Activated CD4-positive, alpha-beta T cell treated with anti-CD3 and anti-CD28 coated beads, Interleukin-2, amount 50 U/mL, for 48 hours (primary cell): ENCODE measurements at regions not wholly inside any gene's neighbourhood (a gene's known extent, or its start where the extent isn't known, plus 50 kb on each side); places are given as distances from the start of the nearest gene placed in this dataset.
"Not testable (repeated sequence)": the region's sequence is repeated elsewhere in the genome, so short reads cannot be mapped to it uniquely, and the experiment has no call there.

Experiments used
- DNase-seq, 2 experiments: peaks; one replicate each; pipeline ENCODE4 v3.0.0-alpha.2; 2020

DNA sequence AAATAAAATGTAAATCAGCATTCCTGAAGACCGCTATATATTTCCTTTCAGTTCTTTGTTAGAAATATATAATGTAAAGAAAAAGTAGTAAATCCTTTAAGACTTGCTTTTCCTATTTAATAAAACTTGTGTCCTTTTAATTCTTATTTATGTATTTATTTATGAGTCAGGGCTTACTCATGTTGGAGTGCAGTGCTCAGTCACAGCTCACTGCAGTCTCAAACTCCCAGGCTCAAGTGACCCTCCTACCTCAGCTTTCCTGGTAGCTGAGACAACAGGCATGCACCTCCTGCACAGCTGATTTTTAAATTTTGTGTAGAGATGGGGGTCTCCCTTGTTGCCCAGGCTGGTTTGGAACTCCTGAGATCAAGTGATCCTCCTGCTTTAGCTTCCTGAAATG lies 724.5 kb downstream of the ANKRD7 start:
- no peak for DNase-seq

DNA sequence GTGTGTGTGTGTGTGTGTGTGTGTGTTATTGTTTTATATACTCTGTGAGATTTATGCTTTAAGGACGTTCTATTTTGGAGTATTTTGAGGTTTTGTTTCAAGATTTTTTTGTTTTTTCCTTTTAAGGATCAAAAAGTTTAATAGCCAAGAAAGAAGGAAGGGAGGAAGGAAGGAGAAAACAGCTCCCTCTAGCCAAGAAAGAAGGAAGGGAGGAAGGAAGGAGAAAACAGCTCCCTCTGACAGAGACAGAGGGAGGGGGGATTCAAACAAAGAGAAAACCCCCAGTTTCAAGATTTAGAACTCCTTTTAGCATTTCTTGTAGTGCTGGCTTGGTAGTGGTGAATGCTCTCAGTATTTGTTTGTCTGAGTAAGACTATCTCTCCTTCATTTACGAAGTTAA lies 731.8 kb downstream of the ANKRD7 start:
- not testable (repeated sequence) for DNase-seq

DNA sequence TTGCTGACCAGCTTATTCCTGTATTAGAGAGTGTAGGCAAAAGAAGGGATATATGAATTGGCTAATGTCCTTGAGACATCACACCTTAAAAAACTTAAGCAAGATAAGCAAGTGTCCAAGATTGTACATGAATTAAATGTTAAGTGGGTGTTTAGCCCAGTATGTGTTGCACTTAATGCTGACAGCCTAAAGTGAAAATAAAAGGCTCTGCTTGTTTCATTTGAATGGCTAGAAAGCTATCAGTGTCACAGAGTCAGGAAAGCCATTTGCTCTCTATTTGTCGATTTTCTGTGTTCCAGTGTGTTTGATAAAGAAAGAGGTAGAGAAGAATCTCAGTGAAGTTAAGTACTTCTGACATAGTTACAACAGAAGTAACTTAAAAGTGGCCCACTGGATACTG lies 744.9 kb downstream of the ANKRD7 start:
- no peak for DNase-seq

DNA sequence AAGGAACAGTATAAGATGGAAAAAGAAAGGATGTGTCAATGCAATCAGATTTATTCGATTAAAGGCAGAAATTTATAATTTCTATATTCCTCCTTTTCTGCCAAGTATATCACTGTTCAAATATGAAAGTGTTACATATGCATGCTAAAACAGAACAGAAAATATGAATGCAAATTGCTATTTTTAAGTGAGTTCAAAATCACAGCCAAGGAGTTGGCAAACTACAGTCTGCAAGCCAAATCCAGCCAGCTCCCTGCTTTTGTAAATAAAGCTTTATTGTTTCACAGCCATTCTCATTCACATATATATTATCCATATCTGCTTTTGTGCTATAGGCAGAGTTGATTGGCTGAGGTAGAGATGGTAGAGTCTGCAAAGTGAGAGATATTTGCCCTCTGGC lies 747.2 kb downstream of the ANKRD7 start:
- no peak for DNase-seq

DNA sequence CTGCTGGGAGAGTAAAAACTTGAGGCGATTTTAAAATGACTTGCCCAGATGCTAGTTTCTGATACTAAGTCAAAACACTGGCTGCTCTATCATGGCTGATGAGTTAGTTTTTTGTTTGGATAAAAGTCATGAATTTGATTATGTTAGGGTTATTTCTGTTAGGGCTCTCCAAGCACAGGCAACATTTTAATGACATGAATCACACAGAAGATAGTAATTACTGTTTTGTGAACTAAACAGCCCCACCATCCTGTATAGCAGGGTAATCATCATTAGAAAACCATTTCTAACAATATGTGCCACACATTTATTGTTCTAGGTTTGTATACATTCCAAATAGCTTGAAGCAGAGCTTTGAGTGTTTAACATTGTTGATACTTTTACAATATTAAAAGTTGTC lies 750.3 kb downstream of the ANKRD7 start:
- no peak for DNase-seq

DNA sequence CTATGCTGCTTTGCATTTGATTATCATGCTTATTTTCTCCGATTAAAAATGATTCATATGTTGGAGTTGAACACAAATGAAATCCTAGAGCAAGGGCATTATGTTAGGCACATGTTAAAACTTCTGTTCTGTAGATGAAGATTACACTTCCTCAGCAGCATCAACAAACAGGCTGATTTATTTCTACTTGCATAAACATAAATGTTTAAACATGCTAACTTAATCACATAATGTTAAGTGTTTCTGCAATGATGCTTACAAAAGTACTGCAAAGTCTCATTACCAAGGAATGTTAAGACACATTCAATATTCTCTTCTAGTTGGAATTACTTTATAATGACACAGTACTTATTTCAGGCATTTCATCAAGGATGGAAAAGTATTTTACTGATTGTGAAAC lies 770.8 kb downstream of the ANKRD7 start:
- DNase-seq = no peak

DNA sequence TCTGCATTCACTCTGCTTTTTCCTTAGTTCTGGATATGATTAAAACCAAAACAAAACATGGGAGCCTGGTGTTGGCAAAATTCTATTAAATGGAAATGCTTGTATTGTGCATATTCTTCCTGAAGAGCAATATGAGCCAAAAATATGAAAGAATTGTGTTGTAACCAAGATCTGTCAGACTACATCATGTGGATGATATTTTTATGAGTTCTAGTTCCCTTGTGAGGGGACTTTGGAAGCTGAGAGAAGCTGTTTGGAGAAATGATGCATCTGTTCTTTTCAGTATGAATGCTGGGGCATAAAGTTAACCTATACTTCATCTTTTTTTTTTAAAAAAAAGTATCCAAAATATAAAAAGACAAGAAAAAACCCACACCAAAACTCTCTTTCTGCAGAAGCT lies 782.7 kb downstream of the ANKRD7 start:
- no peak for DNase-seq

DNA sequence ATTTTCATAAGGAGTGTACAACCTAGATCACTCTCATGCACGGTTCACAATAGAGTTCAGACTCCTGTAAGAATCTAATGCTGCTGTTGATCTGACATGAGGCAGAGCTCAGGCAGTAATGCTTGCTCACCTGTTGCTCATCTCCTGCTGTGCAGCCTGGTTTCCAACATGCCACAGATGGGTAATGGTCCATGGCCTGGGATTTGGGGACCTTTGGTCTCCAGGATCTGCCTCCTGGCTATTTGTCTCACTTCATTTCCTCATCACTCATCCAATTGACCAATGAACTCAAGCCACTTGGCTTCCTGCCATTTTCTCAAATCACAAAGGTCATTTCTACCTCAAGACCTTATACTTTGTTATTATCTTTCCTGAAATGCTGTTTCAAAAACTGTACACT lies 786.1 kb downstream of the ANKRD7 start:
- DNase-seq = no peak

DNA sequence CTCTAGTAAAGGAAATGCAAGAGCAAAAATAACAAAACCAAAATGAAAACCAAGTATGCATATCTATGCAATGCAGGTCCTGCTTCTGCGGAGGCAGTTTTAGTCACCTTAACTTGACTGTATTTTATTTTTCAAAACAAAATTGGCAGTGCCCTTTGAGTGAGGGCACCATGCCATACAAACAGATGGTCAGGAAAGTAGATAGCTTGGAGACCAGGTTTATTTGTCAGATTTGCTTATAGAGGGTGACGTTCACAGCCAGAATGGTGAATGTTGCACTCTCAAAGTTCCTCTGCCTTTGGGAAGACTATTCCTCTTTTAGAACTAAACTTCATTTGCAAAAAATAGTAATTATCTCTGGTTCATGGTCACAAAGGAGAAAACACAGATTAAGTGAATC lies 801.9 kb downstream of the ANKRD7 start:
- DNase-seq = no peak

DNA sequence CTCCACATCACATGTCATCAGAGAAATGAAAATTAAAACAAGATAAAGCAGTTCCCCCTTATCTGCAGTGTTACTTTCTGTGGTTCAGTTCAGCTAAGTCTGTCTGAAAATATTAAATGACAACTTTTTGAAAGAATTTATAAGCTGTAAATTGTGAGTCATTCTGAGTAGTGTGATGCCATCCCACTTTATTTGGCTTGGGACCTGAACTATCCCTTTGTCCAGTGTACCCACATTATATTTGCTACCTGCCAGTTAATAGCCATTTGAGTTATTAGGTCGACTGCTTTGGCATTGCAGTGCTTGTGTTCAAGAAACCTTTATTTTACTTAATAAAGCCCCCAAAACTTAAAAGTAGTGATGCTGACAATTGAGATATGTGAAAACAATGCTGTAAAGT lies 804.2 kb downstream of the ANKRD7 start:
- no peak for DNase-seq

DNA sequence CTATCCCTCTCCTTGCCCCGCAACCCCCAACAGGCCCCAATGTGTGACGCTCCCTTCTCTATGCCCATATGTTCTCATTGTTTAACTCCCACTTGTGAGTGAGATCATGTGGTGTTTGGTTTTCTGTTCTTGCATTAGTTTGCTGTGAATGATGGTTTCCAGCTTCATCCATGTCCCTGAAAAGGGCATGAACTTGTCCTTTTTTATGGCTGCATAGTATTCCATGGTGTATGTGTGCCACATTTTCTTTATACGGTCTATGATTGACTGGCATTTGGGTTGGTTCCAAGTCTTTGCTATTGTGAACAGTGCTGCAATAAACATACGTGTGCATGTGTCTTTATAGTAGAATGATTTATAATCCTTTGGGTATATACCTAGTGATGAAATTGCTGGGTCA lies 807.6 kb downstream of the ANKRD7 start:
- DNase-seq = not testable (repeated sequence)

DNA sequence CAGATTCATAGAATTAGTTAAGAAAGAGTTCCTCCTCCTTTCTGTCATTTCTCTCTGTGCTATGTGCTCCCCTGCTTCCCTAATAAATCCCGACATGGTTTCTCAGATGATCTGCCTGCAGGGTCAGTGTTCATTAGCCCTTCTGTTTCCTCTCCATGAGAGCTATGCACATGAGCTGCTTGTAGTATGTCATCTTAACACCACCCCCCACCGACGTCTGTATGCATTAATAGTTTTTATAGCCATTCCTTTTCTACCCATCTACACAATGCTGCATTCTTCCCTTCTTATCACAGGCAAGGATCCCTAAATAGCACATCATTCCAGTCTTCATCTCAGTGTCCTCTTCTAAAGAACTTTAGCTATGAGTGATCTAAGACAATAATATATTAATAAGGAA lies 809.1 kb downstream of the ANKRD7 start:
- DNase-seq = no peak

DNA sequence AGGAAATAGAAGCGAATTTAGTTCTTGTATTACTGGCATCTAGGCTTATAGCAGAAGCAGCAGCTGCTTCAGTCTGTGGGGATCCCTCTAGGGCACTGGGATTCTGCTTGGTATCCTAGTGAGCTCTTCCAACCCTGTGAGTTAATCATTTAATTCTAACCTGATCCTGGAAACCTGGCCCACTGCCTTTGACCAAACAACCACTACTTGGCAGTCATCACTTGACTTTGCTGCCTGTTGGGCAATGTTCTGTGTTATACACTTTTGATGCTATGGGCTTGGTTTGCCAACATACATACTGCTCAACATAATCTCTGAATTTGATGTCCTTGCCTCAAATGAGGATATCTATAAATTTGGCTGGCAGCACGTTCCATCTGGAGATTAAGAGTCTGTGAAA lies 813.4 kb downstream of the ANKRD7 start:
- no peak for DNase-seq

DNA sequence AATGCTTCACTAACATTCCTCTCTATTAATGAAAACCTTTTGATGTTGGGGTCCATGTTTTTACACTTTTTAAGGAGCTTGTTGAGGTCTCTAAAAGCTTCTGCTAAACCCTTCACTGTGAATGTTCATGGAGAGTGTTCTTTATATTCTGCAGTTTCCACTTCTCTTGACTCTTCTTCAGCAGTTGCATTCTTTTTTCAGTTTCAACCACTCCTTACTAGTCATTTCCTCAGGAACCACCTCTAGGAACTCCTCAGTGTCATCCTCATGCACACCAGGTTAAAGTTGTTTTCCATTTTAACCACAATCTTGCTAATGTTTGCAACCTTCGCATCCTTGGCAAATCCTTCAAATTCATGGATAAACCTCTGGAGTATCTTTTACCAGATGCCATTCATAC lies 821.6 kb downstream of the ANKRD7 start:
- DNase-seq = no peak

DNA sequence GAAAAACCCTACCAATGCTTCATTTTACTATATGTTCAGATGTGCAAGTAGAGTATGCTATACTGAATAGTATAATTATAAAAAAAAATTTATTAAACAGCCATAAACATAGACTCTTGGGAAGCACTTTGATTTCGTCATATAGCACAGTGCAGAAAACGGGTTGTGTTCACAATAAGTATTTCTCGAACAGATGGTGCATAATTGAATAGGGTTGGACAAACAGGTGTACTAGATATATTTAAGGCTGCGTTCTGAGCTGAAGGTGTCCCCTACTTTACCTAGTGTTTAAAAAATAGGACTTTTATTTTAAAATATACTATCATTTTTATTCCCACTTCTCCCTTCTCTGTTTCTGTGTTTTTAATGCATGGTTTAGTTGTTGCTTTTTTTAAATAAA lies 841.5 kb downstream of the ANKRD7 start:
- no peak for DNase-seq

DNA sequence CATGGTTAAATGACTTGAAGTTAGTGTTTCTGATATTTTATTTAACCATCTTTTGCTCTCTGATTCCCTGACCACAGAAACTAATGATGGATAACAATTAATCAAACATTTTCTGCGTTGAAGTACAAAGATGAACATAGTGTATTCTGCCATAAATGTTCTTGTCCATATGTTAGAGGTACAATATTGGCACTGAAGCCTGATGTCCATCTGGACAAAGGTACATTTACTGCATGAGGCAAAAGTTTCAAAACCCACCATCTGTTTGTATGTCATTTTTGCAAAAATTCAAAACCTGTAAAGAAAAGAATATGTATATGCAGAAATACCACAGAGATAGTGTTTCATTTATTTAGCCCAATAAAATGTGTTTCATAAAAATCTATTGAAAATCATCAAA lies 861.5 kb downstream of the ANKRD7 start:
- no peak for DNase-seq

DNA sequence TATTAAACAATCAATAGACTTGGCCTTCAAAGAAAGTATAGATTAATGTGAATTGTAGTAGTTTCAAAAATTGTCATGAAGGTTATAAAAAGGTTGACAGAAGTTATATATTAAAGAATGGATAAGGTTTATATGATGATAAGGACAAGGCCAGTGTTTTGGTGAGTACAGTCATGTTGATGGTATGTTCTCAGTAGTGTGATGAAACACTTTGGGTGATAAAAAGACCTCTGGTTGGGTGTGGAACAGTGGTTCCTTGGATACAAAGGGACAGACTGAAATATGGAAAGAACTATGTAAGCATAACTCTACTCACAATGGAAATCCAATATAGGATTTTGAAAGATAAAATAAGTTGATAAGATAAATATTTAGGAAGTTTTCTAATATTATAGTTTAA lies 866.3 kb downstream of the ANKRD7 start:
- DNase-seq = no peak

DNA sequence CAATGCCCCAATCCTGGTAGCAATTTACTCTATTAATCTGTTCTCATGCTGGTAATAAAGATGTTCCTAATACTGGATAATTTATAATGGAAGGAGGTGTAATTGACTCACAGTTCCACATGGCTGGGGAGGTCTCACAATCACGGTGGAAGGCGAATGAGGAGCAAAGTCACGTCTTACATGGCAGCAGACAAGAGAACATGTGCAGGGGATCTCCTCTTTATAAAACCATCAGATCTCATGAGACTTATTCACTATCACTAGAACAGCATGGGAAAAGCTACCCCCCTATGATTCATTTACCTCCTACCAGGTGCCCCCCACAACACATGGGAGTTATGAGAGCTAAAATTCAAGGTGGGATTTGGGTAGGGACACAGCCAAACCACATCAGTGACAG lies 872.2 kb downstream of the ANKRD7 start:
- DNase-seq = no peak

DNA sequence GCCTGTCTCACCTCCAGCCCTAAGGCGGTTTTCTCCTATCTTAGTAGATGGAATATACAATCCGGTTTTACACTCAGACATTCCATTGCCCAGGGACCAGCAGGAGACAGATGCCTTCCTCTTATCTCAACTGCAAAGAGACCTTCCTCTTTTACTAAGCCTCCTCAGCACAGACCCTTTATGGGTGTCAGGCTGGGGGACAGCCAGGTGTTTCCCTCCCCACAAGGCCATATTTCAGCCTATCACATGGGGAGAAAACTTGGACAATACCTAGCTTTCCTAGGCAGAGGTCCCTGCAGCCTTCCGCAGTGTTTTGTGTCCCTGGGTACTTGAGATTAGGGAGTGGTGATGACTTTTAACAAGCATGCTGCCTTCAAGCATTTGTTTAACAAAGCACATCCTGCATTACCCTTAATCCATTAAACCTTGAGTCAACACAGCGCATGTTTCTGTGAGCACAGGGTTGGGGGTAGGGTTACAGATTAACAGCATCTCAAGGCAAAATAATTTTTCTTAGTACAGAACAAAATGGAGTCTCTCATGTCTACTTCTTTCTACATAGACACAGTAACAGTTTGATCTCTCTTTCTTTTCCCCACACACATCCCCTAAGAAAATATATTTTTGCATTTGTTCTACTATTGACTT lies 876.2 kb downstream of the ANKRD7 start:
- DNase-seq = not testable (repeated sequence)

DNA sequence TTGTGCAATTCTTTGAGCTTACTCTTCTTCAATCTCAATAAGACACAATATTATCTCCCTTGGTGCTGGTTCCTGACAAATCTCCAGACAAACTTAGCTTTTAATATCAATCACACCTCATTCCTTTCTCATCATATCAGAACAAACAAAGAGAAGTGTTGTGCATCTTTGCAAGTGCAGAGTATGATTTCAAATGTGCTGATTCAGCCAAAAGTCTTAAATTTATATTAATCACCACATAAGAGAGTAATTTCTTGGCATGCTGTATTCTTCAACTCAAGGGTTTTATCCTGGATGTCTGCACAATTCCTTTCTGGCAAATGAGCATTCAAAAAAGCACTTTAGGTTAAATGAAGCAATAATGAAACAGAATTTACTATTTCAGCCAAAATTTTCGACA lies 877.8 kb downstream of the ANKRD7 start:
- no peak for DNase-seq

DNA sequence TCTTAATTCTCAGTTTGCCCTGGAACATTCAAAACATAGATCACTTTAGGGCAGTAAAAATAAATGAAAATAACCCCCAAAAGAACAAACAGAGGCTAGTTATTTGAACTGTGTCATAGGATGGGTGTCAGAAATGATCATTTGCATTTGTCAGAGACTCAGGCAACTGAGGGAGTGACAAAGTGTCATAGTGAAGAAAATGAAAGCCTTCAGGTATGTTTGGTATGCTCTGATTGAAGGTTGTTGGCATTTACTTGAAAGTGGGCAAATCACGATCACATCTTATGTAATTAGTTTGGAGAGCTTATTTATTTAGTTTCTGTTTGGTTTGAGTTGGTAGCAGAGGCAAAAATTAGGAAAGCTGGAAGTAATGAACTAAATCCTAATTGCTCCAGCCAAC lies 880.9 kb downstream of the ANKRD7 start:
- DNase-seq = no peak

DNA sequence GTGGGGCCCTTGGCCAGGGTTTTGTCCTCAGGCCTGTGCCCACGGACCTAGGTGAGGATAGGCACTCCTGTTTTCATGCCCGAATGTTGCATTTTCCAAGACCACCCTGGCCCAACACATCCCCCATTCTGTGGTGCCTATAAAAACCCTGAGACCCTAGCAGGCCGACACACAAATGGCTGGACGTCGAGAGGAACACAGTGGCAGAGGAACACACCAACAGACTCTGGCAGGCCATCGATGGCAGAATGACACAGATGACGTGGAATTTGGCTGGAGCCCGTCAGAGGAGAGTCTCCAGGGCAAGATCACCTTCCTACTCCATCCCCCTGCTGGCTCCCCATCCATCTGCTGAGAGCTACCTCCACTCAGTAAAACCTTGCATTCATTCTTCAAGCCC lies 898.8 kb downstream of the ANKRD7 start:
- no peak for DNase-seq

DNA sequence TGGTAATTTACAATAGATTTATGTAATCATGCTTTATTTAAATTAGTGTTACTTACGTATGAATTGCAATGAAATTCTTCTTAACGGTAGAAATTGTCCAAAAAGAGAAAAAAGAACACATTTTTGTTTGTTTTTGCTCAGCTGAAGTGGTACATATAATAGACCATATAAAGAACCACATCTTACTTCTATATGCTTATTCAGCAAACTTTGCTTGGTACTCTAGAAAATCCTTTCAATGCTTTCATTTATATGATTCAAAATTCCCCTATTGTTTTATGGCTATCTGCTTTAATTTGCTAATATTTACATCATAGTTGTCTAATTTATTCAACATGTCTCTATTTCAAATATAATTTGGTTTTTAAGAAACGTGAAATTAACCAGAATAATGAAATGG lies 903.2 kb downstream of the ANKRD7 start:
- no peak for DNase-seq

DNA sequence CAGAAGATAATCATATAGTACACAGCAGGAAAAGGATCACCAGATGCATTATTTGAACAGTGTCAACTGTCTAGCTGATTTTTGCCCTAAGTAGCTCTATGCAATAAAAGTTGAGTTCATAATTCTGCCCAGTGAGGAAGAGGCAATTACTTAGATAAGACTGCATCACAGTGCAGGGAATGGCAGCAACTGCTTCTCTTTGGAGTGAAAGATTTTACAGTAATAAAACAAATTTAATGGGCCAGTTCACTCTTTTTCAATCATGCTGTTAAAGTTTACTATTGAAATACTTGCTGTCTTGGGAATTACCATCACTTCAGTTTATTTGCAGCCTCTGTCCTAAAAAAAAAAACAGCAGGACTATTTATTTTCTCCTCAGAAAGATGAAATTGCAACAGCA lies 907.9 kb downstream of the ANKRD7 start:
- no peak for DNase-seq

DNA sequence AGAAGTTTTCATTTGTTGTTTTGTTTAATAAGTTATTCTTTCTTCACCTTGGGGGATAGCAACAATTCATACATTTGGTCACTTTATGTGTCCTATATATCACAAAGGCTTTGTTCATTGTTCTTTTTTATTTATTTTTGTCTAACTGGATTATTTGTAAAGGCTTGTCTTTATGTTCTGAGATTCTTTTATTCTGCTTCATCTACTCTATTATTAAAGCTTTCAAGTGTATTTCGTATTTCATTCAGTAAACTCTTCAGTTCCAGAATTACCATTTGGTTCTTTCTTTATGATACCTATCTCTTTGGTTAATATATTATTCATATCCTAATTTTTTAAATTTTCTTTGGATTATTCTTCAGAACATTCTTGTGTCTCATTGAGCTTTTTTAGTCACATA lies 942.9 kb downstream of the ANKRD7 start:
- no peak for DNase-seq

DNA sequence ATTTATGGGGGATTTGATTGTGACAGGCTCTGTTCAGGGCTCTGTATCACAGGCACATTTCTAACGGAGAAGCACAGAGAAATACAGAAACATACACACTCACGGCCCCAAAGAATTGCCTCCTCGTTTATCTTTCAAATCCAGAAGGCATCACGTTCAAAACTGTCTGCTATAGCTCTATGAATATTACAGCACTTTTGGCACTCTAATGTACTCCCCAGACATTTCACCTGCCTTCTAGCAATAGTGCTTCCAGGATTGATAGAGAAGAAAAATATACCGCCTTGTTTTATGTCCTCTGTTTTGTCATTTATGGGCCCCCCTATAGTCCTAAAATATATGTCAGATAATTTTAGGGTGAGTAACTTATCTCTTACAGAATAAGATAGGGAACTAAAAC lies 947.5 kb downstream of the ANKRD7 start:
- DNase-seq = no peak
